WI38 (cell line): ENCODE measurements at regions not wholly inside any gene's neighbourhood (a gene's known extent, or its start where the extent isn't known, plus 50 kb on each side); places are given as distances from the start of the nearest gene placed in this dataset.

Experiments
- H3K4me3 ChIP-seq: 2 replicates; pipeline ENCODE4 v1.5.1; 2011; ENCODE audit warnings: low read depth, mild to moderate bottlenecking, control low read depth, low read length
- TF ChIP-seq, protein P1 (sequence below): IDR thresholded peaks from 2 replicates; pipeline ENCODE4 v1.5.1; 2012; ENCODE audit warnings: low read depth, mild to moderate bottlenecking, control low read depth, low read length

DNA sequence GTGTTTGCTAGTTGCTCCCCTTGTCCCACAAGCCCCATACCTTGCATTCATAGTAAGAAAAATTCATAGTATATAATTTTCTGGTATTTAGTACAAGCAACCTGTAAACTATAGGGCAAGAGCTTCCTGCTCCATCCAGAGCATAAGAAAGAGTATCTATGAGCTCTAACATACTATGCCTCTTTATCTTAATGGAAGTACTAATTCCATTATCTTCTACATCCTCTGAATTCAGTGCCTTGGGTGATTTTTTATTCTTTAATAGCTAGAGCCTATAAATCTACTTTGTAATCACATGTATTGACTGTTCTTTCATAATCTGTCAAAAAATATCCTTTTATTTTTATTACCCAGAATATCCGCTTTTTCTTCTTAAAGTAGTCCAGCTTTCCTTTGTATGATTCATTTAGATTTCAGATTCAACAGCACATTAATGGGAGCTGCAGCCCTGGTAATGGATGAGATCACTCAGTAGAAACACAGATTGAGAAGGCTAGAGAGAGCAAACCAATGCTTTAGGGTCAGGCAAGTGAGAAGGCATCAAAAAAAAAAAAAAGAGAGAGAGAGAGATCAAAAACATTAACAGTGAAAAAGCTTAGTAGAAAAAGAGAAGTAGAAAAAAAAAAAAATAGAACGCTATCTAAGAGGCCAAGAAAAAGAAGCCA is 511.5 kb upstream of the NAALADL2 start:
- TF ChIP-seq, protein P1, sequence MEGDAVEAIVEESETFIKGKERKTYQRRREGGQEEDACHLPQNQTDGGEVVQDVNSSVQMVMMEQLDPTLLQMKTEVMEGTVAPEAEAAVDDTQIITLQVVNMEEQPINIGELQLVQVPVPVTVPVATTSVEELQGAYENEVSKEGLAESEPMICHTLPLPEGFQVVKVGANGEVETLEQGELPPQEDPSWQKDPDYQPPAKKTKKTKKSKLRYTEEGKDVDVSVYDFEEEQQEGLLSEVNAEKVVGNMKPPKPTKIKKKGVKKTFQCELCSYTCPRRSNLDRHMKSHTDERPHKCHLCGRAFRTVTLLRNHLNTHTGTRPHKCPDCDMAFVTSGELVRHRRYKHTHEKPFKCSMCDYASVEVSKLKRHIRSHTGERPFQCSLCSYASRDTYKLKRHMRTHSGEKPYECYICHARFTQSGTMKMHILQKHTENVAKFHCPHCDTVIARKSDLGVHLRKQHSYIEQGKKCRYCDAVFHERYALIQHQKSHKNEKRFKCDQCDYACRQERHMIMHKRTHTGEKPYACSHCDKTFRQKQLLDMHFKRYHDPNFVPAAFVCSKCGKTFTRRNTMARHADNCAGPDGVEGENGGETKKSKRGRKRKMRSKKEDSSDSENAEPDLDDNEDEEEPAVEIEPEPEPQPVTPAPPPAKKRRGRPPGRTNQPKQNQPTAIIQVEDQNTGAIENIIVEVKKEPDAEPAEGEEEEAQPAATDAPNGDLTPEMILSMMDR = no peak
- no peak overlapping the region for H3K4me3 ChIP-seq

GRCh38 chr3:174352227-174352626 is 506.9 kb upstream of the NAALADL2 start:
- TF ChIP-seq, protein P1 = no peak

DNA sequence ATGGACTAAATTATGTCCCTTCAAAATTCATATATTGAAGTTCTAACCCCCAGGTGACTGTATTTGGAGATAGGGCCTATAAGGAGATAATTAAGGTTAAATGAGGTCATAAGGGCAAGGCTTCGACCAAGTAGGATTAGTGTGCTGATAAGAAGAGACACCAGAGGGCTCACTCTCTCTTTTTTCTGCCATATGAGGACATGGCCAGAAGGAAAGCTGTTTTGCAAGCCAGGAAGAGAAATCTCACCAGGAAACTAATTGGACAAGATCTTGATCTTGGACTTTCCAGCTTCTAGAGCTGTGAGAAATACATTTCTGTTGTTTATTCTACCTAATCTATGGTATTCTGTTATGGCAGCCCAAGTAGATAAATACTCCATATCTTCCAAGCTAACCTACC is 503.6 kb upstream of the NAALADL2 start:
- no peak overlapping the region for H3K4me3 ChIP-seq
- TF ChIP-seq, protein P1 = no peak

More at GRCh38 chr3:174352227-174352626, 506.9 kb upstream of the NAALADL2 start:
- no peak overlapping the region for H3K4me3 ChIP-seq

DNA sequence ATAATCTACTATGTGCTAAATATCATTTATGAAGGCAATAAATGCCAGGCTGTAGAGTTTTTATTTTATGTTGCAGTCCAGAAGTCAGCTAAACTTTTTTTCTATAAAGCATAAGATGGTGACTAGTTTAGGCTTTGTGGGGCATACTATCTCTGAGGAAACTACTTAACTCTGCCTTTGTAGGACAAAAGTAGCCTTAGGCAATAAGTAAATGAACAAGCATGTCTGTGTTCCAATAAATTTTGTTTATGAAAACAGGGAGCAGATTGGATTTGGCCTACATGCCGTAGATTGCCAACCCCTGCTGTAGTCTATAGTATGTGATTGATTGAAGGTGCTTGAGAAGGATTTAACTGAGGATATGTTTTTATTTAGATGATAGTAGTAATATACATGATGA is 502.5 kb upstream of the NAALADL2 start:
- no peak overlapping the region for H3K4me3 ChIP-seq
- TF ChIP-seq, protein P1 = no peak

DNA sequence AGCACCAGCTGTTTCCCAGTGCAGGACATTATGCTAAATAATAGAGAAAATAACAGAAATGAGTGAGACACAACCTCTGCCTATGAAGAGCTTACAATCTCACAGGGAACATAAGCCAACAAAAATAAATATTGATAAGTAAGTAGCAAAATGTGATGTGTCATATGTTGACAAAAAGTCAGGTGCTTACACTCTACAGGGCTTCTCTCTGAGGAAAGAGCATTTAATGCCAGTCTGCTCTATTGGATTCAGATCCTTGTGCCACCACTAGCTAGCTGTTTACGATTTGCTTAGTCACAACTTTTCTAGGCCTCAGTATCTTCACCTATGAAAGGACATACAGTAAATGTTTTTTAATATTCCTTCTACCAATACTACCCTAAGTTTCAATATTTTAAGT is 500.9 kb upstream of the NAALADL2 start:
- TF ChIP-seq, protein P1 = no peak
- H3K4me3 ChIP-seq = no peak overlapping the region

GRCh38 chr3:174362556-174362955 is 496.6 kb upstream of the NAALADL2 start:
- TF ChIP-seq, protein P1 = no peak
- H3K4me3 ChIP-seq = no peak overlapping the region

- H3K4me3 ChIP-seq = no peak overlapping the region
- TF ChIP-seq, protein P1 = no peak
Observed at GRCh38 chr3:174363256-174363655, 495.9 kb upstream of the NAALADL2 start.
